ENCODE measurements at regions not wholly inside any gene's neighbourhood (a gene's known extent, or its start where the extent isn't known, plus 50 kb on each side); places are given as distances from the start of the nearest gene placed in this dataset.

DNA sequence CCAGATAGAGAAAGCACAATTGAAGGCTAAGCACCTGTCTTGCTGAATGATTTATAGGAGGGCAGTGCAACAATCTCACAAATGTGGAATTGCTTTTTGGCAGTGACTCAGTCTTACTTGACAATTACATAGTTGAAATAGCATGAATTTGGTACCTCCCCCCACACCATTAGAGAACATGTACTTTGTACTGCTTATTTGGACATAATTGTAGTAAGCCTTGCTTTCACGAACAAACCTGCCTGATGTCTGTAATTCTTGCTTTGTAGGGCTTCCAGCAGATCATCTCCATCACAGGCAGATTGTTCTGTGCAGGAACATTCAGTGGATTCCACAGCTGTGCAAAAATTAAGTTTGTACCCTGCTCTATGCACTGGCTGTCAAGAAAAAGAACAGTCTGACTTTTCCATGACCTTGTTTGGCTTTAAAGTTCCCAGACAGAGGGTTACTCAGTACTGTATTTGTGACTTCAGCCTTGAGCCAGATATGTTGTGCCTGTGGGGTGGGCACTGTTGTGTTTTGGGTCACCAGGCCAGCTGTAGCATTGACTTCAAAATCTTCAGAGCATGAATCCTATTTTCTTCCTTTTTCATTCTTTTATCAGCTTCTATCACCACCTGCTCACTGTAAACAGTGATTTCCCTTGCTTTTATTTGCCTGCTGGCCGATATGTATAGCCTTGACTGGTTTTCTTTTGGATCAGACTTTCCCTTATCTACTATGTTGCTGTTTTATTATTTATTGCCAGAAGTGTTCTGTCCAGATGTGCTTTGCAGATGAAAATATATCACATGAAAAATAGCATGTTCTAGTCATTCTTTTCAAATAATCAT is 941.0 kb upstream of the CHORDC1 start:
- H3K4me3 Mint-ChIP-seq, result no peak overlapping the region
- no peaks in the 10 kb centered on the region for H3K27me3 Mint-ChIP-seq (ENCODE audit: low read depth, poor library complexity)
- H3K27ac Mint-ChIP-seq, result no peak overlapping the region
- H3K36me3 Mint-ChIP-seq (ENCODE audit: low read depth), result no peaks in the 10 kb centered on the region
- H3K9me3 Mint-ChIP-seq, result no peaks in the 10 kb centered on the region
- DNase-seq, result no peak
- TF ChIP-seq, protein P1, sequence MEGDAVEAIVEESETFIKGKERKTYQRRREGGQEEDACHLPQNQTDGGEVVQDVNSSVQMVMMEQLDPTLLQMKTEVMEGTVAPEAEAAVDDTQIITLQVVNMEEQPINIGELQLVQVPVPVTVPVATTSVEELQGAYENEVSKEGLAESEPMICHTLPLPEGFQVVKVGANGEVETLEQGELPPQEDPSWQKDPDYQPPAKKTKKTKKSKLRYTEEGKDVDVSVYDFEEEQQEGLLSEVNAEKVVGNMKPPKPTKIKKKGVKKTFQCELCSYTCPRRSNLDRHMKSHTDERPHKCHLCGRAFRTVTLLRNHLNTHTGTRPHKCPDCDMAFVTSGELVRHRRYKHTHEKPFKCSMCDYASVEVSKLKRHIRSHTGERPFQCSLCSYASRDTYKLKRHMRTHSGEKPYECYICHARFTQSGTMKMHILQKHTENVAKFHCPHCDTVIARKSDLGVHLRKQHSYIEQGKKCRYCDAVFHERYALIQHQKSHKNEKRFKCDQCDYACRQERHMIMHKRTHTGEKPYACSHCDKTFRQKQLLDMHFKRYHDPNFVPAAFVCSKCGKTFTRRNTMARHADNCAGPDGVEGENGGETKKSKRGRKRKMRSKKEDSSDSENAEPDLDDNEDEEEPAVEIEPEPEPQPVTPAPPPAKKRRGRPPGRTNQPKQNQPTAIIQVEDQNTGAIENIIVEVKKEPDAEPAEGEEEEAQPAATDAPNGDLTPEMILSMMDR (IDR thresholded peaks at IDR 0.05), result no peak
- H3K4me1 Mint-ChIP-seq, result no peaks in the 10 kb centered on the region

DNA sequence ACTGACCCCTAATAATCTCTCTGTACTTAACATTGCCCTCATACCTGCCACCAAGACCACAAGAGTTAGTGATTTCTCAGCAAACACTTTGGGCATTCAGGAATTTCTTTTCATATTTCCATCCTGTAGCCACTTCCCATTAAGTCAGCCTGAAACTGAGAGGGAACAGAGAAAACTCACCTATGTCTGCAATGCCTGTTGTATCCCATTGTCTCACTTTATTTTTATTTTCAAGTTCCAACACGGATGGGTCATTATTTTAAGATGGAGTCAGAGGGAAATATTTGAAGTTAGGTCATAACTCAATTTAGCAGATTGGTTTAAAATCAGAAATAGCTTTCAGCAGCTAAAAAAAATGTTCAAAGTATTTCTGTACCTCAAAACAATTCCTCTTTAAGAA is 937.8 kb upstream of the CHORDC1 start:
- no peaks in the 10 kb centered on the region for H3K4me1 Mint-ChIP-seq
- no peaks in the 10 kb centered on the region for H3K9me3 Mint-ChIP-seq
- no peaks in the 10 kb centered on the region for H3K27me3 Mint-ChIP-seq (ENCODE audit: low read depth, poor library complexity)
- TF ChIP-seq, protein P1 (IDR thresholded peaks at IDR 0.05), result no peak
- no peak overlapping the region for H3K27ac Mint-ChIP-seq
- no peak overlapping the region for H3K4me3 Mint-ChIP-seq
- no peaks in the 10 kb centered on the region for H3K36me3 Mint-ChIP-seq (ENCODE audit: low read depth)
- DNase-seq, result no peak

DNA sequence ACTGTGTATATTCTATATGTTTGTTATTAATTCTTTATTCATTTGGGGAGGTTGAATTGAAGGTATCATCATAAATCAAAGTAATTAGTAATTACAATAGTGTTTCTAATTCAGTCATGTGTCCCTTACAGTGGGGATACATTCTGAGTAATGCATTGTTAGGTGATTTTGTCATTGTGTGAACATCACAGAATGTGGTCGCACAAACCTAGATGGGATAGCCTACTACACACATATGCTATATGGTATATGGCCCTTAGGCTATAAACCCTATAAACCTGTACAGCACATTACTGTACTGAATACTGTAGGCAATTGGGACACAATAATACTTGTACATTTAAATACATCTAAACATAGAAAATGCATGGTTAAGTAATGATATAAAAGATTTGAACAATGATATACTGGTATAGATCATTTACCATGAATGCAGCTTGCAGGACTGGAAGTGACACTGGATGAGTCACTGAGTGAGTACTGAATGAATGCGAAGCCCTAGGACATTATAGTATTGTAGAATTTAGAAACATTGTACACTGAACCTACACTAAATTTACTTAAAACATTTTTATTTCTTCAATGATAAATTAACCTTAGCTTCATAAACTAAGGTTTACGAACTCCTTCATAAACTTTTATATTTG is 936.2 kb upstream of the CHORDC1 start:
- no peaks in the 10 kb centered on the region for H3K36me3 Mint-ChIP-seq (ENCODE audit: low read depth)
- no peaks in the 10 kb centered on the region for H3K27me3 Mint-ChIP-seq (ENCODE audit: low read depth, poor library complexity)
- no peak overlapping the region for H3K27ac Mint-ChIP-seq
- H3K9me3 Mint-ChIP-seq, result no peaks in the 10 kb centered on the region
- TF ChIP-seq, protein P1 (IDR thresholded peaks at IDR 0.05), result no peak
- no peaks in the 10 kb centered on the region for H3K4me1 Mint-ChIP-seq
- DNase-seq, result no peak
- H3K4me3 Mint-ChIP-seq, result no peak overlapping the region

DNA sequence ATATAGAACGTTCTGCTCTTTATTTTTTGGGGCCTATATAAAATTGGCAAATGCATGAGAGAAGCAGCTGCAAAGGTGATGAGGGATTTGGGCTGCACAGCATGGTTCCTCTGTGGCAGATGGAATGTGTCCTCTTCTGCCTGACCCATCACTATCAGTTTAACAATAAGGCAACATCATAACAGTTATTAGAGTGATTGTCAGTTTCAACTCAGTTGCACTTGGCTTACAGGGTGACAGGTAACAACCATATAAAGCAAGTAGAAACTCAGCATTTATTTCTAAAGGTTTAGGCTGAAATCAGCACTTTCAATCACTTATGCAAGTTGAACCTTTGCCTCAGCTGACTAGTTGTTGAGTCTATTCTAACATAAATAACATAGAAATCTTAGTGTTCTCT is 935.4 kb upstream of the CHORDC1 start:
- Mint-ChIP-seq H3K4me3 (no peak overlapping the region), H3K27me3 (ENCODE audit: low read depth, poor library complexity) (no peaks in the 10 kb centered on the region), H3K27ac (no peak overlapping the region), H3K36me3 (ENCODE audit: low read depth) (no peaks in the 10 kb centered on the region), H3K4me1 (no peaks in the 10 kb centered on the region), H3K9me3 (peaks cover under 1% of the 10 kb centered on the region)
- DNase-seq, result no peak
- TF ChIP-seq, protein P1 (IDR thresholded peaks at IDR 0.05), result no peak

DNA sequence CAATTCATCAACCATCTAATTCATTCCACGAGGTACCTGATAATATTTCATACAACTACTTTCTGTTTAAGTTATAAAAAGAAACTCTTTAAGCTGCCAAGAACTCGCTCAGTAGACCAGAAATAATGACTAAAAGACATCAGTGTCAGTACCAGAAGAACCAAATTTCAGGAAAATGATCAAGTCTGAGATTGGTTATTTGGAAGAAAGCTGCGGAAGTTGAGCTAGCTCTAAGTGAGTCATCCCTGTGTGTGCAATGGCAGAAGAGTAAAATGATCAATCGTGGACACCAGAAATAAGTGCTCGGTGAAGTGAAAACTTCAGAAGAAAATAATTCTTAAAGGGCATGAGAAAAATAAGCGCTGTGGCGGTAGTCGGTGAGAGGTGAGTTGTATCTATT is 933.2 kb upstream of the CHORDC1 start:
- TF ChIP-seq, protein P1 (IDR thresholded peaks at IDR 0.05), result no peak
- Mint-ChIP-seq H3K4me3 (no peak overlapping the region), H3K9me3 (peaks cover 20% of the 10 kb centered on the region), H3K4me1 (no peaks in the 10 kb centered on the region), H3K27me3 (ENCODE audit: low read depth, poor library complexity) (no peaks in the 10 kb centered on the region), H3K36me3 (ENCODE audit: low read depth) (no peaks in the 10 kb centered on the region), H3K27ac (no peak overlapping the region)
- no peak for DNase-seq

All from nephron progenitor cell (in vitro differentiated cells).